B cell (primary cell): ENCODE measurements at regions not wholly inside any gene's neighbourhood (a gene's known extent, or its start where the extent isn't known, plus 50 kb on each side); places are given as distances from the start of the nearest gene placed in this dataset.

Source experiments
- ATAC-seq: fragments of 200-7000 bp; cut with Tn5 transposase; one replicate; pipeline ENCODE4 v1.10.0; 2021; ENCODE audit warnings: low read depth, mild to moderate bottlenecking, moderate number of reproducible peaks, moderate library complexity
- CTCF ChIA-PET: fragments of 350-600 bp; sonication (Branson Sonifier 250); formaldehyde crosslinking; loops from one replicate; lab custom pipeline; 2021; ENCODE audit warnings: antibody characterized with exemption, inconsistent platforms; lab: Charles Lee
- POLR2A ChIA-PET: fragments of 350-600 bp; sonication (Branson Sonifier 250); formaldehyde crosslinking; loops from one replicate; lab custom pipeline; 2021; ENCODE audit warnings: antibody characterized with exemption; lab: Charles Lee
- DNase-seq: peaks from one replicate; pipeline ENCODE4 v3.0.0; 2013
- H2AFZ ChIP-seq: 2 replicates; pipeline ENCODE4 v1.6.1; 2012; ENCODE audit warnings: mild to moderate bottlenecking, low read depth, low read length; ENCODE audit not compliant: insufficient read depth, poor library complexity, severe bottlenecking
- H3K27ac ChIP-seq, 2 donors: 1 replicate in 1 of 2; 2 replicates in 1 of 2; pipeline ENCODE4 v1.5.1; 2012 to 2013; ENCODE audit warnings: low read length in 2 of 2, mild to moderate bottlenecking in 2 of 2, moderate library complexity in 1 of 2
- H3K27me3 ChIP-seq, 4 experiments: fragments of 200-600 bp in 1 of 4; sonication (generic) in 1 of 4; replicated peaks in 1 of 4; 1 replicate in 2 of 4; 2 replicates in 2 of 4; pipeline versions ENCODE4 v1.6.1 to v1.7.0; 2013 to 2016; ENCODE audit warnings: low read length in 3 of 4, mild to moderate bottlenecking in 2 of 4, mixed read lengths in 1 of 4, moderate library complexity in 1 of 4; ENCODE audit not compliant: insufficient read depth in 4 of 4, control insufficient read depth in 3 of 4; ENCODE audit errors: control extremely low read depth in 1 of 4
- H3K36me3 ChIP-seq, 2 experiments: replicated peaks in 1 of 2; 1 replicate in 1 of 2; 2 replicates in 1 of 2; pipeline versions ENCODE4 v1.6.1 to v1.7.1; 2013; ENCODE audit warnings: low read length in 1 of 2; ENCODE audit not compliant: insufficient read depth in 2 of 2, control insufficient read depth in 1 of 2; ENCODE audit errors: control extremely low read depth in 1 of 2, extremely low read depth in 1 of 2
- H3K4me1 ChIP-seq, 2 donors: fragments of 200-600 bp in 1 of 2; sonication (generic) in 1 of 2; 1 replicate in 1 of 2; 2 replicates in 1 of 2; pipeline versions ENCODE4 v1.5.1 to v1.6.1; 2013 to 2017; ENCODE audit warnings: low read length in 2 of 2; ENCODE audit not compliant: control insufficient read depth in 2 of 2, insufficient read depth in 2 of 2
- H3K4me2 ChIP-seq: replicated peaks from 2 replicates; pipeline ENCODE3; 2012; ENCODE audit warnings: mild to moderate bottlenecking, low read depth, low read length; ENCODE audit not compliant: poor library complexity, severe bottlenecking
- H3K4me3 ChIP-seq, 5 experiments: fragments of 200-600 bp in 1 of 5; sonication (generic) in 1 of 5; 1 replicate in 3 of 5; 2 replicates in 2 of 5; pipeline versions ENCODE4 v1.5.1 to v1.7.0; 2011 to 2016; ENCODE audit warnings: low read length in 4 of 5, mild to moderate bottlenecking in 4 of 5, low read depth in 2 of 5, control low read depth in 1 of 5, moderate library complexity in 1 of 5; ENCODE audit not compliant: insufficient read depth in 1 of 5; ENCODE audit errors: control extremely low read depth in 1 of 5, extremely low read depth in 1 of 5
- H3K79me2 ChIP-seq: fragments of 200-600 bp; sonication (generic); one replicate; pipeline ENCODE4 v1.6.0; 2016; ENCODE audit warnings: low read length; ENCODE audit not compliant: control insufficient read depth, insufficient read depth
- H3K9ac ChIP-seq: fragments of 200-600 bp; sonication (generic); 2 replicates; pipeline ENCODE4 v1.6.1; 2017; ENCODE audit warnings: mild to moderate bottlenecking, low read length, moderate library complexity
- H3K9me3 ChIP-seq, 3 donors: one replicate each; pipeline versions ENCODE4 v1.6.1 to v1.7.1; 2013; ENCODE audit warnings: low read length in 2 of 3; ENCODE audit not compliant: control insufficient read depth in 2 of 3, insufficient read depth in 1 of 3; ENCODE audit errors: control extremely low read depth in 1 of 3
- H4K20me1 ChIP-seq: 2 replicates; pipeline ENCODE4 v1.6.0; 2012; ENCODE audit warnings: mild to moderate bottlenecking, low read length; ENCODE audit not compliant: insufficient read depth, control insufficient read depth, poor library complexity, severe bottlenecking
- H3K27ac Mint-ChIP-seq: one replicate; pipeline ENCODE4 v1.8.0; 2021; ENCODE audit warnings: mixed read lengths
- H3K27me3 Mint-ChIP-seq: one replicate; pipeline ENCODE4 v1.8.0; 2021; ENCODE audit warnings: mixed read lengths
- H3K4me1 Mint-ChIP-seq: one replicate; pipeline ENCODE4 v1.8.0; 2021; ENCODE audit warnings: mixed read lengths
- H3K4me3 Mint-ChIP-seq: one replicate; pipeline ENCODE4 v1.8.0; 2021; ENCODE audit warnings: mixed read lengths
- H3K9me3 Mint-ChIP-seq: one replicate; pipeline ENCODE4 v1.8.0; 2022; ENCODE audit warnings: mixed read lengths; ENCODE audit not compliant: insufficient read depth
- EZH2 ChIP-seq: IDR thresholded peaks from 2 replicates; pipeline ENCODE4 v1.6.1; 2012; ENCODE audit warnings: borderline replicate concordance, low read depth, mild to moderate bottlenecking, moderate library complexity, low read length; ENCODE audit not compliant: insufficient read depth, poor library complexity, severe bottlenecking
- WGBS: methylation state at CpG from one replicate; pipeline ENCODE4 v1.1.5; 2013; ENCODE audit warnings: missing lambda C conversion rate; ENCODE audit not compliant: insufficient coverage; 5-methylcytosine and 5-hydroxymethylcytosine counted together
- intact Hi-C: fragments of 100-400 bp; cut with micrococcal nuclease; formaldehyde crosslinking; loops from one replicate; pipeline ENCODE4 v1.10.0; 2022
- TF ChIP-seq, protein P1 (sequence below): fragments of 200-600 bp; IDR thresholded peaks from one replicate; pipeline ENCODE4 v1.8.0; 2022; ENCODE audit warnings: antibody characterized with exemption, mild to moderate bottlenecking

DNA sequence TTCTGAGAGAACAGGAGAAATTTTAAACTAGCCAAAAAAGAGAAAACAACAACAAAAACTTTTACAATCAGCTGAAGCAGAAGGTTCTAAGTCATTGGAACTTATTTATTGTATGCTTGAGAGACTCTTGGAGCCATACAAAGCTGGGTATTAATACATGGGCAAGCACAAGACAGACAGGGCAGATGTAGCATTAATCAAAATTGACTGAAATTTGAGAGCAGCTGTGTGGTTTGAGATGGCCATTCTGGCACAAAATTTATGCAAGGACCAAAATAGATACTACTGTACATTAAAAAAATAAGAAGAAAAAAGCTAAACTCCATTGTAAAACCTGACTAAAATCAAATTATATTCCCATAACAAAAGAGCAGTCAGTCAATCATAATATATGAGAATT, 892.5 kb downstream of the PLA2G4A start:
- Histone ChIP-seq H3K27ac (no peak overlapping the region), H3K4me2 (no peak overlapping the region), H3K36me3 (no peaks in the 10 kb centered on the region), H3K9ac (no peak overlapping the region), H3K27me3 (no peaks in the 10 kb centered on the region), H2AFZ (no peak overlapping the region), H3K4me3 (no peak overlapping the region), H3K4me1 (no peaks in the 10 kb centered on the region), H4K20me1 (no peaks in the 10 kb centered on the region), H3K79me2 (no peaks in the 10 kb centered on the region), H3K9me3 (no peaks in the 10 kb centered on the region)
- ChIA-PET CTCF (no interaction called here), POLR2A (no interaction called here)
- Mint-ChIP-seq H3K9me3 (no peaks in the 10 kb centered on the region), H3K4me1 (no peaks in the 10 kb centered on the region), H3K27ac (no peak overlapping the region), H3K4me3 (no peak overlapping the region), H3K27me3 (no peaks in the 10 kb centered on the region)
- TF ChIP-seq, protein P1, sequence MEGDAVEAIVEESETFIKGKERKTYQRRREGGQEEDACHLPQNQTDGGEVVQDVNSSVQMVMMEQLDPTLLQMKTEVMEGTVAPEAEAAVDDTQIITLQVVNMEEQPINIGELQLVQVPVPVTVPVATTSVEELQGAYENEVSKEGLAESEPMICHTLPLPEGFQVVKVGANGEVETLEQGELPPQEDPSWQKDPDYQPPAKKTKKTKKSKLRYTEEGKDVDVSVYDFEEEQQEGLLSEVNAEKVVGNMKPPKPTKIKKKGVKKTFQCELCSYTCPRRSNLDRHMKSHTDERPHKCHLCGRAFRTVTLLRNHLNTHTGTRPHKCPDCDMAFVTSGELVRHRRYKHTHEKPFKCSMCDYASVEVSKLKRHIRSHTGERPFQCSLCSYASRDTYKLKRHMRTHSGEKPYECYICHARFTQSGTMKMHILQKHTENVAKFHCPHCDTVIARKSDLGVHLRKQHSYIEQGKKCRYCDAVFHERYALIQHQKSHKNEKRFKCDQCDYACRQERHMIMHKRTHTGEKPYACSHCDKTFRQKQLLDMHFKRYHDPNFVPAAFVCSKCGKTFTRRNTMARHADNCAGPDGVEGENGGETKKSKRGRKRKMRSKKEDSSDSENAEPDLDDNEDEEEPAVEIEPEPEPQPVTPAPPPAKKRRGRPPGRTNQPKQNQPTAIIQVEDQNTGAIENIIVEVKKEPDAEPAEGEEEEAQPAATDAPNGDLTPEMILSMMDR = no peak
- no peak for TF ChIP-seq EZH2
- ATAC-seq (no peak), DNase-seq (no peak)
- intact Hi-C loops = no loop called here

DNA sequence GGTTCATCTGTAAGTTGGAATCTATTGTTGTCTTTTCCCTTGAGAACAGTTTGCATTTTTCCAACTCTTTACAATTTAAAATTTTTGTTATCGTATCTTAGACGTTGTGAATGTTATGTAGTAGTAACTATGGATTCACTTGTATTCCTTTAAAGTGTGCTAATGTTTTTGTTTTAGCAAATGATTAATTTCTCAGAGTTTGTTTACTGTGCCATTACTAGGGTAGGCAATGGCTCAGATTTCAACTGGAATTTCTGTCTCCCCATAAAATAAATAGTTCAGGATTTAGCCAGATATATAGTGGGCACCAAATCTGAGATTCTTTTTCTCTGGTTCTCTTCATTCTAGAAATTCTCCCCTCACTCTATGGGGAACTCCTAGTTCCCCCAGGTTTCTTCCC, 896.5 kb downstream of the PLA2G4A start:
- Histone ChIP-seq H4K20me1 (no peaks in the 10 kb centered on the region), H3K27me3 (no peaks in the 10 kb centered on the region), H3K36me3 (no peaks in the 10 kb centered on the region), H3K4me3 (no peak overlapping the region), H3K4me1 (no peaks in the 10 kb centered on the region), H3K4me2 (no peak overlapping the region), H2AFZ (no peak overlapping the region), H3K9me3 (no peaks in the 10 kb centered on the region), H3K27ac (no peak overlapping the region), H3K79me2 (no peaks in the 10 kb centered on the region), H3K9ac (no peak overlapping the region)
- CTCF ChIA-PET = no interaction called here
- Mint-ChIP-seq H3K27ac (no peak overlapping the region), H3K27me3 (no peaks in the 10 kb centered on the region), H3K9me3 (no peaks in the 10 kb centered on the region), H3K4me1 (no peaks in the 10 kb centered on the region), H3K4me3 (no peak overlapping the region)
- DNase-seq (no peak), ATAC-seq (no peak)
- TF ChIP-seq EZH2 = no peak
- TF ChIP-seq, protein P1 = no peak
- intact Hi-C loops = no loop called here
- WGBS = no CpG with 5 or more reads among the region's 2 CpGs
- POLR2A ChIA-PET = no interaction called here
